Endothelial cell of hepatic sinusoid (primary cell): ENCODE measurements at regions not wholly inside any gene's neighbourhood (a gene's known extent, or its start where the extent isn't known, plus 50 kb on each side); places are given as distances from the start of the nearest gene placed in this dataset.

Experiments used
- in situ Hi-C: cut with HindIII; loops from 2 replicates; pipeline ENCODE4 v1.10.0; 2017; ENCODE audit warnings: low sequenced_read_pairs

GRCh38 chr5:74027732-74028338 is 401.8 kb downstream of the ARHGEF28 start:
- in situ Hi-C loops, result no loop called here

GRCh38 chr5:74026310-74026709 is 400.3 kb downstream of the ARHGEF28 start:
- in situ Hi-C loops, result no loop called here

- in situ Hi-C loops, result no loop called here
Observed at GRCh38 chr5:74021126-74021525, 395.1 kb downstream of the ARHGEF28 start.

- in situ Hi-C loops, result no loop called here
Observed at GRCh38 chr5:74020503-74020902, 394.5 kb downstream of the ARHGEF28 start.

GRCh38 chr5:74019923-74020322 is 393.9 kb downstream of the ARHGEF28 start:
- in situ Hi-C loops, result no loop called here

- in situ Hi-C loops, result no loop called here
Observed at GRCh38 chr5:74017786-74018211, 391.8 kb downstream of the ARHGEF28 start.

- in situ Hi-C loops, result no loop called here
Observed at GRCh38 chr5:74017112-74017511, 391.1 kb downstream of the ARHGEF28 start.

- in situ Hi-C loops, result no loop called here
Observed at GRCh38 chr5:74016373-74016772, 390.4 kb downstream of the ARHGEF28 start.

- in situ Hi-C loops, result no loop called here
Observed at GRCh38 chr5:74015716-74016115, 389.7 kb downstream of the ARHGEF28 start.

- in situ Hi-C loops, result no loop called here
Observed at GRCh38 chr5:74013222-74013621, 387.2 kb downstream of the ARHGEF28 start.

GRCh38 chr5:74009502-74009901 is 383.5 kb downstream of the ARHGEF28 start:
- in situ Hi-C loops, result no loop called here

GRCh38 chr5:74007193-74007592 is 381.2 kb downstream of the ARHGEF28 start:
- in situ Hi-C loops, result no loop called here

- in situ Hi-C loops, result no loop called here
Observed at GRCh38 chr5:73999297-73999696, 373.3 kb downstream of the ARHGEF28 start.

GRCh38 chr5:73998489-73998888 is 372.5 kb downstream of the ARHGEF28 start:
- in situ Hi-C loops, result no loop called here

GRCh38 chr5:73997960-73998359 is 372.0 kb downstream of the ARHGEF28 start:
- in situ Hi-C loops, result no loop called here

GRCh38 chr5:73996151-73996755 is 370.3 kb downstream of the ARHGEF28 start:
- in situ Hi-C loops, result no loop called here

- in situ Hi-C loops, result no loop called here
Observed at GRCh38 chr5:73994963-73995362, 369.0 kb downstream of the ARHGEF28 start.
